ENCODE measurements at regions not wholly inside any gene's neighbourhood (a gene's known extent, or its start where the extent isn't known, plus 50 kb on each side); places are given as distances from the start of the nearest gene placed in this dataset.
"Not testable (repeated sequence)": the region's sequence is repeated elsewhere in the genome, so short reads cannot be mapped to it uniquely, and the experiment has no call there.

DNA sequence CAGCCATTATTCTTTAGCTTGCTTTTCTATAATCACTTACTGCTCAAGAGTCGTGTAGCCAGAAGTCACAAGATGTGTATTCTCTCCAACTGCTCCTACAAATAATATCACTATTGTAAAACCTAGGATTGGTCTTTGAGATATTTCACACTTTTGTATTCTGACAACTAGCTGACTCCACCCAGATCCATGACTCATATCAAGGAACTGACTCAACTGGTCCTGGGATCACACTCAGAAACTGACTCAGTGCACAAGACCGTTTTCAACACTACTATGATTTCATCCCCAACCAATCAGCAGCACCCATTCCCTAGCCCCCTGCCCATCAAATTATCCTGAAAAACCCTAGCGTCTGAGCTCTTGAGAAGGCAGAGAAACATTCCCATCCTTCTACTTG is 56.5 kb upstream of the ORC5 start:
- no peak for DNase-seq

DNA sequence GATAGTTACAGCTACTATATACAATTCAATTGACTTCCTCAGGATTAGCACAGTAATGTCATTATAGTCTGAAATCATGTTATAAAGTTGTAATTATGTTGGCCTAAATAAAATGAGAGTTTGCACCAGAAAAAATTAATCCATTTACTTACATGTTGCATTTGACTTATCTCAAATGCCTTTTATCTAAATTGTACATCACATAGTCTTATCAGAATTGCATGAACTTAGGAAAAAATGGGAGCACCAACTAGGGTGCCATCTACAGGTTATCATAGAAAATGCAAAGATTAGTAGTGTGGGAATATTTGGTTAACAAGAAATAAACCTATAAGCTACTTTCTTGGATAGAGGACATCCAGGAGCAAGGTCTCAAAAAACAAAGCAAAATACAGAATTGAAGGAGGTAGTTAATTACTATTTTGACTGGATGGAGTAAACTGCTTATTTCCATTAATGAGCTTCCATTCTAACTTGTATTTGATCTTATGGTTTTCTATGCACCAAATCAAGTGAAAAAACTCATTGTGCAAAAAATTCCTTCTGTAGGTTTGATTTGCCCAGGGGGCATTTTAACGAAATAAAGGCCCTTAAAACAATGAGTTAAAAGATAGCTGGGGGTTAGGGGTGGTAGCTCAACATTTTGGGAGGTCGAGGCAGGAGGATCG is 60.0 kb upstream of the ORC5 start:
- DNase-seq: no peak

DNA sequence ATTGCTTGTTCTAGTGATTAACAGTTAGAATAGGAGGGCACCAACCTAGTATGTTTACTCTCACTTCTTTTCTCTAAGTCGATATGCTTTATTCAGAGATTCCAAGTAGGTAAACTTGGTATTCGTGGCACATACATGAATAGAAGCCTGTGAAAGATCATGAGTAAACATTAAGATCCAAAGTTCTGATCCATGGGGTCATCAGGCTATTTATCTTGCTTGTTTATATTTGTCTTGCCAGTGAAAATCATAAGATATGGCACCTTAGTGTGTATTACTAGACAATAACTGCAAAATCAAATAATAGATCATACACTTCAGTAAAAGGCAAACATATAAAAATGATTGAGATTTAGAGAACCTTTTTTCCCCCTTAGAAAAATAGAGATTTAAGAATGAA is 56.5 kb upstream of the LHFPL3 start:
- DNase-seq: no peak

DNA sequence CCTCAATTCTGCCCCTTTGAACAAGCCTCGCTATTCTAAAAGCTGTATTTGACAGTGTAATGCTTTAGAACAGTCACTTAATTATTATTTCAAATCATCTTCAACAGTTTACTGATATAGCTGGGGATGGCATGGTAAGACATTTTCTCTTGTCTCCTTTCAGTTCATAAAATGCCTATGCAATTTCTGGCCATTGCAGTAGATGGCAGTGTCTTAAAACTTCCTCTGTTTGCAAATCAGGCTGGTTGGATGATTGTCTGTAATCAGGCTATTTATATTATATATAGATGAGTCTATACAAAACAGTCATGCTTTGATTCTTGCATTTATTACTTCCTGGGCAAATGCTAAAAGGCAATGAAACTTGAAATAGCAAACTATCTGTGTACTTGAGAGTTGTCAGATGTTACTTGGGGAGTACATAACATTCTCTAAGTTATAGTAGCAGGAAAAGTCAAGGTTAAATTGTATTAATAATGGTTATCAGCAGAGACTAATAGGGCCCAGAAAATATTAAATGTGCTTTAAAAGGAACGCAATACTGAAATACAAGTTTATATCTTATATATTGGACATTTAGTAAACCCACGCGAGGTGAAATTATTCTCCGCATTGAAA is 55.5 kb upstream of the LHFPL3 start:
- peak in 1 of 2 experiments; percentile 3 for DNase-seq

DNA sequence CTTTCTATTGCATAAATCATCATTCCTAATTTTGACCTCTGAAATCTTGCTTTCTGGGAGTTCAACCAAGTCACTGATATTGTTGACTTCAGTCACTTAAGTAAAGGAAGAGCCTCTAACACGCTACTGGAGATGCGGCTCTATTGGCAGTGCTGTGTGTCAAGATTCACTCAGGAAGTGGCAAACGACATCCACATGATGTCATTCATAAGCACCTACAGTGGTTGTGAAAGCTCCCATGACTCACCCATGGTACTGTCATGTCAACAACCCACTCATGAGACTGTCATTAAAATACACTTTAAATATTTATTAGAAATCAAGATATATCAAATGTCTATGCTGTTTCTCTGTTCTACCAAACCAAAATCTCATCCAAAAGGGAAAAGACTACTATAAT is 52.5 kb upstream of the LHFPL3 start:
- no peak for DNase-seq

DNA sequence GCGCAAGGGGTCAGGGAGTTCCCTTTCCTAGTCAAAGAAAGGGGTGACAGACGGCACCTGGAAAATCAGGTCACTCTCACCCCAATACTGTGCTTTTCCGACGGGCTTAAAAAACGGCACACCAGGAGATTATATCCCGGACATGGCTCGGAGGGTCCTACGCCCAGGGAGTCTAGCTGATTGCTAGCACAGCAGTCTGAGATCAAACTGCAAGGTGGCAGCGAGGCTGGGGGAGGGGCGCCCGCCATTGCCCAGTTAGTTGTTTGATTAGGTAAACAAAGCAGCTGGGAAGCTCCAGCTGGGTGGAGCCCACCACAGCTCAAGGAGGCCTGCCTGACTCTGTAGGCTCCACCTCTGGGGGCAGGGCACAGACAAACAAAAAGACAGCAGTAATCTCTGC is 51.7 kb upstream of the LHFPL3 start:
- DNase-seq: not testable (repeated sequence)

Measured in NCI-H446 (cell line).